GM19455 (cell line): ENCODE measurements at regions not wholly inside any gene's neighbourhood (a gene's known extent, or its start where the extent isn't known, plus 50 kb on each side); places are given as distances from the start of the nearest gene placed in this dataset.
A peak's percentile ranks its signal among the peaks of the same experiment; 100 is the strongest.
"Not testable (repeated sequence)": the region's sequence is repeated elsewhere in the genome, so short reads cannot be mapped to it uniquely, and the experiment has no call there.

Experiments used
- ATAC-seq: cut with Tn5 transposase; IDR thresholded peaks from one replicate; pipeline ENCODE4 v1.9.1; 2021; ENCODE audit not compliant: unreplicated experiment

- ATAC-seq = no peak
Observed at GRCh38 chr18:67455890-67456501, 60.5 kb downstream of the DSEL start.

DNA sequence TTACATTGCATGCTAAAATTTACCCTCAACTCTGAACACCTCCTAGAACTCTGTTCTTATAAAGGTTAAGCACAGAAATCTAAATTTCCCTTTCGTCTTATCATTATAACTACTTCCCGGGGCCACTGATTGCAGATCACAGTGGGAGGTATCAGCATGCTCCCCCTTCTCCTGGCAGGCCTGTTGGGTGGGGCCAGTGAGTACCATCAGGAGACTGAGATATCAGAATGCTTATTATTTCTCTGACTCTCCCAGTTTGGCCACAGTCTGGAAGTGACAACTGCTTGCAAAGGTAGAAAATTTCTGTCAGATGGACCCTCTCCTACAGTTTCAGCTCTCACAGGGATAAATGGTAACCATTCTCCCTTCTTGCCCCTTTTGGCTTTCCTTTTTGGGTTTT, 62.6 kb downstream of the DSEL start:
- ATAC-seq = no peak

- no peak for ATAC-seq
Observed at GRCh38 chr18:67451960-67452359, 64.6 kb downstream of the DSEL start.

GRCh38 chr18:67451101-67451500, 65.4 kb downstream of the DSEL start:
- not testable (repeated sequence) for ATAC-seq

DNA sequence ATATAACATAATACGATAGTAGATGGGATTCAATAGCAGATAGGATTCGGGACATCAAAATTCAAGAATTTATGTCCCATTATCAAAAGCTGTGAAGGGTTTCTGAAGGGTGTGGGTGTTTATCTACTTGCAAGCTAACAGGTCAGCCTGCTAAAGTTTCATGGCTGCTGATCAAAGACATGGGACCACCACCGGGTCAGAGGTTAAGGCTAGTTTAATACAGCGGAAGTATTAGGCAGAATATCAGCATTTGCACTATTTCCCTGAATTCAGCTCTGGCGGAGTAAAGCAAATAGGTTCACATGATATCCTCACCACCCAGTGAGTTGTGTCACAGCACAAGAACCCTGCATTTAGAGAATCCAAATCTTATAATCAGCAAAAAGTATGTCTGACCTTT, 82.5 kb downstream of the DSEL start:
- no peak for ATAC-seq

- ATAC-seq = no peak
Observed at GRCh38 chr18:67432806-67433205, 83.7 kb downstream of the DSEL start.

DNA sequence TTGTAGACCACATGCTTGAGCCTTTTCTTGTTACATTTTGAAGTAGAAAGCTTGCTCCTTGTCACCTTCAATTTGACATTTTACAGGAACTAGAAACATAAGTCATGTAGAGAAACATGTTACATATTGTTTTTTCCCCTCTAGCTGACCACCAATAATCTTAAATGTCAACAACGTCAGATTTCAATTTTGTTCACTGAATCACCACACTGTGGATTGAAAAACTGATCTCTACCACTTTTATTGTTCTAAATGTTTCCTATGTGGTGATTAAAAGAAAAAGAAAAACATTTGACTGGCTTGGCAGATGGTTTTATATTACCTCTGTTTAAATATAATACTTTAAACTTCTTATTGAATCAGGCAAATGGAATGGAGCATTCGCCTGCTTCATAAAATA, 87.7 kb downstream of the DSEL start:
- no peak for ATAC-seq

- no peak for ATAC-seq
Observed at GRCh38 chr18:67428158-67428557, 88.4 kb downstream of the DSEL start.

DNA sequence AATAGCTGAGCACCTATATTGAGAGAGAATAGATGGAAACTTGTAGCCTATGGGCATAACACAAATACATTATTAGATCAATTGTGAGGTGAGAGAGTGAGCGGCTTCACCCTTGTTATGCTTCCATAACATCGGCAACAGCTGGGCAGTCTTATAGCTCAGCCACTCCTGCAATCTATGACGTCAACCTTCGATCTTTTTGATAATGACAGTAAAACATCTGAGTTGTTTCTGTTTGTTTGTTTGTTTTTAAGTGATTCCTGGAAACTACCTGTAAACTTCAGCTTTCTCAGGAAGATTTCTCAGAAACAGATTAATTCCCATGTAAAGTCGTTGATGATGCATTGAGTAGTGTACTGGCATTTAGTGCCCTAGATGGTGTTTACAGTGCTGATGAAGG, 90.0 kb downstream of the DSEL start:
- ATAC-seq = no peak

DNA sequence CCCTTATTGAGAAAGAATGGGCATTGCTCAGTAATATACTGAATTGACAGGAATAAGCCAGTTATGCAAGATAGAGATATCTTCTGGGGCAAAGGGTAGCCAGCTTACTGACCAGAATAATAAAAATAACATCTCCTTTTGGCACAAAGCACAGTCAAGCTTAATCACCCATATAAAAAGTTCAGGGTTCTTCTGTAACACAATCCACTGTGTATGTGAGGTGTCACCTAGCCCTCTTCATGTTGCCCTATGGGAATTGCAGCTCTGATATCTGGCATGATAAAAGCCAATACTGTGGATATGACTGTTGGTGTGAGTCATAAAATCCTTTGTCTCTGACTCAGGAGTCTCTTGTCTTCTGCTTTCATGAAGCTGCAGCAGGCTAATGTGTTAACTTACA, 90.8 kb downstream of the DSEL start:
- ATAC-seq = no peak

DNA sequence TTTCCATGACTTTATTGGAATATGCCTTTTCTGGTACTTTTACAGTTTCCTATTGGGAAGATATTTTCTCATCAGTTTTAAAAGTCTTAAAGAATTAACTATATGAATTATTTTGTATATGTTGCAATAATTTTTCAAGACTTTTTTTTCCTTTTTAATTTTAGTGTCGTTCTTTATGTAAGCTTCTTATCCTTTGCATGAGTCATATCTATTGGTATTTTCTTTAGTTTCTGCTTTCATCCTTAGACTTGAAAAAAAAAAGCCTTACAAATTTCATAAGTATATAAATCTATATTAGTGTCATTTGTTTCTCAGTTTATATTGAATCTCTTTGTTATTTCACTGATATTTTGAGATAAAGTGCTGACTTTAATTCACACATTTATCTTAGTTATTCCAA, 94.9 kb downstream of the DSEL start:
- no peak for ATAC-seq

DNA sequence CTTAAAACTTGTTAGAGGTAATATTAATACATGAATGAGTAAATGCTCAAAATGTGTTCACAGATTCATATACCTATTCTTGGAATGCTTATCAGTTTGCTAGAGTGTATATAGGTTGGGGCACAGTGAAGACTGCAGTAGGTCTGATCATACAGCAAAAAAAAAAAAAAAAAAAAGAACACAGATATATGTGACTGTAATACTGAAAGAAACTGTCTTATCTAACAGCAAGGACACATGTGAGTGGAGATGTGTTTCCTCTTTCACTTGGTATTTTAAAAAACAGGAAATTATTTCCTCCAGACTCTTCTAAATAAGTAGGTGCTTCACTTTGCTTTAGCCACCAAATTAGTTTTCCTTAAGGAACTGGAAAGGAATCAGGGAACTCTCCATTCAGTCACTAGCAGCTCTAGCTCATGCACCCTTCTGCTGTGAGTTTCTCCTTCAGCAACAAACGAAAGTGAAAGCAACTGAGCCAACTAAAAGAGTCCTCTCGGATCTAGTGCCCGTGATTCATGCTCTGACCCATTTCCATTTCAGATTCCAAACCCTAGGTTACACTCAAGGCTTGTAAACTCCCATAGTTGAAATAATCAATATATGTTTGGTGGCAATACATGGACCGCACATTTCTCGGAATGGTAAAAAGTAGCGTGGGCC, 98.5 kb downstream of the DSEL start:
- ATAC-seq = peak; percentile 69

- ATAC-seq = no peak
Observed at GRCh38 chr18:67411116-67411515, 105.4 kb downstream of the DSEL start.

- no peak for ATAC-seq
Observed at GRCh38 chr18:67410075-67411070, 106.1 kb downstream of the DSEL start.

GRCh38 chr18:67408240-67408639, 108.3 kb downstream of the DSEL start:
- no peak for ATAC-seq

DNA sequence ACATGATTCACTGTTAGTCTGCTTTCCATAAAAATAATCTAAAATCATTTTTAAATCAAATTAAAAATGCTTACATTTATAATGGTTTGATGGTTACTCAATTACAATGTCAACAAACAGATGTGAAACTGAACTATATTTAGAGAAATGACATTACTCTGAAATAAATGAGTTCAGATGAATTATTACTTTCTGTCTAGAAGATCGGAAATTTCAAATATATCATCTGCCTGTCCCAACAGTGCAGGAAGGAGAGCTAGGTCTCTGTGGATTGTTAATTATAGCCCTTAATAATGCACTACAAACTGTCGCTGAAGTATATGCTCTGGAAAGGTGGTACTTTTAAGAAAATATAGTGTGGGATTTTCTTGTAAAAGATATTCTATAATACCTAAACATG, 109.8 kb downstream of the DSEL start:
- no peak for ATAC-seq

DNA sequence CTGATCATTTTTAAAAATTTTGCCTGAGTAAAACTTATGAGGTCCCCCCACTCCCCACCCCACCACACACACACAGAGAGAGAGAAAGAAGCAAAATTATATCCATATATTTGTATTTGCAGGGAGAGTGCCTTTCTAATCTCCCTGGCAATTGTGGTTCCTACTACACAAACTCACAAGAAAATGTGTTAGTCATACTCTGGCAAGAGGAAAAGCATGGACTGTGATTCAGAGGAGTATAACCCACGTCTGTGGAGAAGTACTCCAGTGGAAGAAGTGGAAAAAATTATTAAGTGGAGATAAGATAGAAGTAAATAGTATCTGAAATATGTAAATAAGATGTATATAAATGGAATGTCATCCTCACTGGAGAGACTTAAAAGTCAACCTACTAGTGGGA, 114.0 kb downstream of the DSEL start:
- ATAC-seq = no peak

GRCh38 chr18:67400502-67401117, 115.9 kb downstream of the DSEL start:
- ATAC-seq = no peak

- no peak for ATAC-seq
Observed at GRCh38 chr18:67386032-67386431, 130.5 kb downstream of the DSEL start.

DNA sequence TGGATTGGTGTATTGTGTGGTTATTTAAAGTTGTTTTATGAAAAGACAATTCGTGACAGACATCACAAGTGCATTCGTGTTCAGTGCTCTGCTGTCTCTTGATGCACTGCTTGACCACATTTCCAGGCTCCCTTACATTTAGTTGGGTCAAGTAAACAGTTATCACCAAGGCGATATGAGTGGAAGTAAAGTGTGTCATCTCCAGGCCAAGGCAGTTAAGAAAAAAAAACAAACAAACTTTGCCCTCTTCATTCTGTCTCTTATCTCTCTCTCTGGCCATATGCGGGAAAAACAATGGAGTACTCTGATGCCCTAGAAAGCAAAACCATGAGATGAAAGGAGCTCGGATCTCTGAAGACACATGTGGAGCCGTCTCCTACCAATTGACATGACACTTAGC, 131.1 kb downstream of the DSEL start:
- ATAC-seq = no peak

- ATAC-seq = not testable (repeated sequence)
Observed at GRCh38 chr18:67384057-67384456, 132.5 kb downstream of the DSEL start.
